Spleen (tissue), 7 donors: ENCODE measurements at regions not wholly inside any gene's neighbourhood (a gene's known extent, or its start where the extent isn't known, plus 50 kb on each side); places are given as distances from the start of the nearest gene placed in this dataset.

Source experiments
- CTCF ChIP-seq, 11 experiments: fragments of 200-600 bp in 7 of 11; fragments of 450-650 bp in 4 of 11; sonication (generic) in 4 of 11; IDR thresholded peaks in 8 of 11; conservative IDR thresholded peaks in 3 of 11; 1 replicate in 7 of 11; 2 replicates in 4 of 11; pipeline versions ENCODE4 v1.4.0 to v1.8.0; 2016 to 2021; ENCODE audit warnings: antibody characterized with exemption in 11 of 11, inconsistent platforms in 4 of 11, mild to moderate bottlenecking in 1 of 11
- POLR2AphosphoS5 ChIP-seq, 3 donors: sonication (generic); formaldehyde crosslinking; IDR thresholded peaks; one replicate each; pipeline ENCODE4 v1.5.1; 2017; ENCODE audit warnings: antibody characterized with exemption in 3 of 3
- donor health status: DM: no; HTN: no; CAD: no; lungs with moderate emphysema.
- donor health status: DM: no; HTN: no; CAD: no.
- donor health status: DM: no; HTN: no; CAD: no.

- TF ChIP-seq CTCF (IDR thresholded peaks at IDR 0.05 in 8 of 11, conservative IDR thresholded peaks at IDR 0.05 in 3 of 11) (no peak), POLR2AphosphoS5 (IDR thresholded peaks at IDR 0.05) (no peak)
Observed at GRCh38 chr6:137550535-137550934, 56.3 kb upstream of the OLIG3 start.
